BE2C (cell line): ENCODE measurements at regions not wholly inside any gene's neighbourhood (a gene's known extent, or its start where the extent isn't known, plus 50 kb on each side); places are given as distances from the start of the nearest gene placed in this dataset.

Experiments
- DNase-seq: peaks from one replicate; pipeline ENCODE4 v3.0.0-alpha.2; 2020
- H3K27me3 ChIP-seq: fragments of 250-450 bp; sonication (Bioruptor Pico); 2 replicates; pipeline ENCODE4 v1.5.1; 2020; ENCODE audit warnings: mild to moderate bottlenecking
- H3K36me3 ChIP-seq: fragments of 250-450 bp; sonication (Bioruptor Pico); 2 replicates; pipeline ENCODE4 v1.5.1; 2020; ENCODE audit warnings: mild to moderate bottlenecking
- H3K4me1 ChIP-seq: fragments of 250-450 bp; sonication (Bioruptor Pico); 2 replicates; pipeline ENCODE4 v1.5.1; 2020
- H3K4me3 ChIP-seq: 2 replicates; pipeline ENCODE4 v1.5.1; 2011; ENCODE audit warnings: low read depth, low read length
- H3K9me3 ChIP-seq: fragments of 250-450 bp; sonication (Bioruptor Pico); 2 replicates; pipeline ENCODE4 v1.5.1; 2020
- CTCF ChIP-seq: IDR thresholded peaks from 2 replicates; pipeline ENCODE4 v1.5.1; 2012; ENCODE audit warnings: mild to moderate bottlenecking, low read depth, low read length

- no peak for TF ChIP-seq CTCF
- no peaks in the 10 kb centered on the region for H3K4me1 ChIP-seq
- H3K27me3 ChIP-seq, result no peaks in the 10 kb centered on the region
These were observed 1091.2 kb upstream of the PIK3C3 start for GRCh38 chr18:40863801-40864200.

GRCh38 chr18:40860189-40860588, 1094.8 kb upstream of the PIK3C3 start:
- no peak for TF ChIP-seq CTCF
- H3K4me3 ChIP-seq, result no peak overlapping the region
- H3K9me3 ChIP-seq, result no peaks in the 10 kb centered on the region
- no peaks in the 10 kb centered on the region for H3K27me3 ChIP-seq
- no peaks in the 10 kb centered on the region for H3K36me3 ChIP-seq
- H3K4me1 ChIP-seq, result no peaks in the 10 kb centered on the region
- no peak for DNase-seq

More at GRCh38 chr18:40863801-40864200, 1091.2 kb upstream of the PIK3C3 start:
- no peaks in the 10 kb centered on the region for H3K9me3 ChIP-seq
- H3K36me3 ChIP-seq, result no peaks in the 10 kb centered on the region
- no peak overlapping the region for H3K4me3 ChIP-seq
- DNase-seq, result no peak

- no peak for DNase-seq
- Histone ChIP-seq H3K4me1 (no peaks in the 10 kb centered on the region), H3K36me3 (no peaks in the 10 kb centered on the region), H3K9me3 (no peaks in the 10 kb centered on the region), H3K4me3 (no peak overlapping the region), H3K27me3 (no peaks in the 10 kb centered on the region)
- no peak for TF ChIP-seq CTCF
These were observed 1099.4 kb upstream of the PIK3C3 start for GRCh38 chr18:40855661-40856060.

GRCh38 chr18:40852406-40852805, 1102.6 kb upstream of the PIK3C3 start:
- Histone ChIP-seq H3K4me1 (no peaks in the 10 kb centered on the region), H3K36me3 (no peaks in the 10 kb centered on the region), H3K9me3 (no peaks in the 10 kb centered on the region), H3K4me3 (no peak overlapping the region), H3K27me3 (no peaks in the 10 kb centered on the region)
- no peak for DNase-seq
- no peak for TF ChIP-seq CTCF

- H3K36me3 ChIP-seq, result no peaks in the 10 kb centered on the region
- H3K4me1 ChIP-seq, result no peaks in the 10 kb centered on the region
- no peak for DNase-seq
- H3K9me3 ChIP-seq, result no peaks in the 10 kb centered on the region
- H3K27me3 ChIP-seq, result no peaks in the 10 kb centered on the region
- H3K4me3 ChIP-seq, result no peak overlapping the region
- no peak for TF ChIP-seq CTCF
These were observed 1104.0 kb upstream of the PIK3C3 start for GRCh38 chr18:40851014-40851429.

- H3K4me3 ChIP-seq, result no peak overlapping the region
- no peak for DNase-seq
- no peak for TF ChIP-seq CTCF
- no peaks in the 10 kb centered on the region for H3K9me3 ChIP-seq
- H3K4me1 ChIP-seq, result no peaks in the 10 kb centered on the region
- no peaks in the 10 kb centered on the region for H3K36me3 ChIP-seq
- H3K27me3 ChIP-seq, result no peaks in the 10 kb centered on the region
These were observed 1105.1 kb upstream of the PIK3C3 start for GRCh38 chr18:40849886-40850285.
